CD4-positive, alpha-beta T cell (primary cell): ENCODE measurements at regions not wholly inside any gene's neighbourhood (a gene's known extent, or its start where the extent isn't known, plus 50 kb on each side); places are given as distances from the start of the nearest gene placed in this dataset.

Source experiments
- ATAC-seq: fragments of 200-7000 bp; cut with Tn5 transposase; one replicate; pipeline ENCODE4 v1.10.0; 2022; ENCODE audit warnings: mild to moderate bottlenecking; ENCODE audit not compliant: poor library complexity
- CTCF ChIA-PET: fragments of 350-600 bp; sonication (Branson Sonifier 250); formaldehyde crosslinking; loops from one replicate; lab custom pipeline; 2021; ENCODE audit warnings: antibody characterized with exemption, inconsistent platforms; lab: Charles Lee
- POLR2A ChIA-PET: fragments of 350-600 bp; sonication (Branson Sonifier 250); formaldehyde crosslinking; loops from one replicate; lab custom pipeline; 2021; ENCODE audit warnings: antibody characterized with exemption, inconsistent platforms; lab: Charles Lee
- DNase-seq, 14 experiments: peaks; one replicate each; pipeline ENCODE4 v3.0.0-alpha.2; 2013 to 2020; ENCODE audit warnings: mixed read lengths in 2 of 14
- H3K27ac ChIP-seq, 2 donors: one replicate each; pipeline versions ENCODE4 v1.5.1 to v1.7.0; 2013; ENCODE audit warnings: low read length in 2 of 2, low read depth in 1 of 2, mild to moderate bottlenecking in 1 of 2
- H3K27me3 ChIP-seq, 2 experiments: 1 replicate in 1 of 2; 2 replicates in 1 of 2; pipeline versions ENCODE4 v1.6.1 to v1.7.0; 2013; ENCODE audit warnings: low read length in 2 of 2, control low read depth in 1 of 2, mild to moderate bottlenecking in 1 of 2, moderate library complexity in 1 of 2; ENCODE audit not compliant: insufficient read depth in 2 of 2, control insufficient read depth in 1 of 2
- H3K36me3 ChIP-seq: one replicate; pipeline ENCODE4 v1.6.1; 2013; ENCODE audit warnings: low read length, control low read depth; ENCODE audit not compliant: insufficient read depth
- H3K4me1 ChIP-seq: one replicate; pipeline ENCODE4 v1.6.1; 2013; ENCODE audit warnings: low read length, control low read depth; ENCODE audit not compliant: insufficient read depth
- H3K4me3 ChIP-seq: one replicate; pipeline ENCODE4 v1.5.1; 2013; ENCODE audit warnings: mild to moderate bottlenecking, low read length, moderate library complexity
- H3K9me3 ChIP-seq, 2 experiments: 1 replicate in 1 of 2; 2 replicates in 1 of 2; pipeline versions ENCODE4 v1.6.1 to v1.7.0; 2013; ENCODE audit warnings: low read length in 2 of 2, mild to moderate bottlenecking in 2 of 2, control low read depth in 1 of 2, moderate library complexity in 1 of 2; ENCODE audit not compliant: control insufficient read depth in 1 of 2, insufficient read depth in 1 of 2
- H3K27ac Mint-ChIP-seq: one replicate; pipeline ENCODE4 v1.8.0; 2020; ENCODE audit warnings: mixed read lengths
- H3K27me3 Mint-ChIP-seq: one replicate; pipeline ENCODE4 v1.8.0; 2021; ENCODE audit warnings: mixed read lengths
- H3K36me3 Mint-ChIP-seq: one replicate; pipeline ENCODE4 v1.8.0; 2021; ENCODE audit warnings: low read depth, mixed read lengths
- H3K4me1 Mint-ChIP-seq: one replicate; pipeline ENCODE4 v1.8.0; 2021; ENCODE audit warnings: low read depth, mixed read lengths
- H3K4me3 Mint-ChIP-seq: one replicate; pipeline ENCODE4 v1.8.0; 2020; ENCODE audit warnings: mild to moderate bottlenecking, mixed read lengths
- H3K9me3 Mint-ChIP-seq: one replicate; pipeline ENCODE4 v1.8.0; 2020; ENCODE audit warnings: mixed read lengths
- CTCF ChIP-seq: fragments of 200-600 bp; IDR thresholded peaks from one replicate; pipeline ENCODE4 v1.8.0; 2022; ENCODE audit warnings: antibody characterized with exemption, mild to moderate bottlenecking
- intact Hi-C, 2 experiments: fragments of 100-400 bp; cut with DNase I in 1 of 2; cut with micrococcal nuclease in 1 of 2; formaldehyde crosslinking; loops; one replicate each; pipeline versions ENCODE4 v1.15.1 to v1.9.0; 2023 to 2025; cut with DNase I, micrococcal nuclease

DNA sequence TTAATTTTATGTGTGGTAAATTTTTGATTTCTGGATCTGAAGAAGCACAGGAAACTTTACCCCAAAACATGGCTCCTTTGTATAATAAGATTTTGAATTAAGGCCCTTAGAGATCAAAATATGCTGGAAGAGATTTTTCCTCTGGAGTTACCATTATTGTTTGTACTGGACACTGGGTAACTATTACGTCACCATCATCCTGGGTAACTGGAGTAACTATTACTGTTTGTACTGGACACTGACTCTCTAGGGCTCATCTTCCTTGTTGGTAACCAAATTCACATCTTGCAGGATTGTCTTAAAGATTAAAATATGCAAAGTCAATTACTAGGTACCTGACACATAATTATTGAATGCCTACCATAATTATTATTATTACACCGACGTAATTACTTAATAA lies 593.8 kb upstream of the GOT2 start:
- Histone ChIP-seq H3K4me3 (no peak overlapping the region), H3K4me1 (no peaks in the 10 kb centered on the region), H3K36me3 (no peaks in the 10 kb centered on the region), H3K27me3 (no peaks in the 10 kb centered on the region), H3K27ac (no peak overlapping the region), H3K9me3 (peaks cover 4% of the 10 kb centered on the region in 2 experiments)
- ChIA-PET CTCF (no interaction called here), POLR2A (no interaction called here)
- DNase-seq, result no peak
- no peaks in the 10 kb centered on the region for H3K4me1 Mint-ChIP-seq
- no peak overlapping the region for H3K4me3 Mint-ChIP-seq
- ATAC-seq, result no peak
- no peaks in the 10 kb centered on the region for H3K9me3 Mint-ChIP-seq
- H3K27me3 Mint-ChIP-seq, result no peaks in the 10 kb centered on the region
- intact Hi-C loops, result no loop called here
- no peaks in the 10 kb centered on the region for H3K36me3 Mint-ChIP-seq
- H3K27ac Mint-ChIP-seq, result no peak overlapping the region
- TF ChIP-seq CTCF, result no peak

DNA sequence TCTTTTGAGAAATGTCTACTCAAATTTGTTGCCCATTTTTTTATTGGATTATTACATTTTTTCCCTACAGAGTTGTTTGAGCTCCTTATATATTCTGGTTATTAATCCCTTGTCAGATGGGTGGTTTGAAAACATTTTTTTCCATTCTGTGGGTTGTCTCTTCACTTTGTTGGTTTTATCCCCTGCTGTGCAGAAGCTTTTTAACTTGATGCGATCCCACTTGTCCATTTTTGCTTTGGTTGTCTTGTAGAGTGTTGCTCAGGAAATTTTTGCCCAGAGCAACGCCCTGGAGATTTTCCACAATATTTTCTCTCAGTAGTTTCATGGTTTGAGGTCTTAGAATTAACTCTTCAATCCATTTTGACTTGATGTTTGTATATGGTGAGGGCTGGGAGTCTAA lies 592.8 kb upstream of the GOT2 start:
- Mint-ChIP-seq H3K27me3 (no peaks in the 10 kb centered on the region), H3K4me1 (no peaks in the 10 kb centered on the region), H3K4me3 (no peak overlapping the region), H3K27ac (no peak overlapping the region), H3K9me3 (no peaks in the 10 kb centered on the region), H3K36me3 (no peaks in the 10 kb centered on the region)
- Histone ChIP-seq H3K9me3 (peaks cover 4% of the 10 kb centered on the region in 2 experiments), H3K27me3 (no peaks in the 10 kb centered on the region), H3K27ac (no peak overlapping the region), H3K4me1 (no peaks in the 10 kb centered on the region), H3K36me3 (no peaks in the 10 kb centered on the region), H3K4me3 (no peak overlapping the region)
- DNase-seq (no peak), ATAC-seq (no peak)
- TF ChIP-seq CTCF, result no peak
- ChIA-PET CTCF (no interaction called here), POLR2A (no interaction called here)
- intact Hi-C loops, result no loop called here

DNA sequence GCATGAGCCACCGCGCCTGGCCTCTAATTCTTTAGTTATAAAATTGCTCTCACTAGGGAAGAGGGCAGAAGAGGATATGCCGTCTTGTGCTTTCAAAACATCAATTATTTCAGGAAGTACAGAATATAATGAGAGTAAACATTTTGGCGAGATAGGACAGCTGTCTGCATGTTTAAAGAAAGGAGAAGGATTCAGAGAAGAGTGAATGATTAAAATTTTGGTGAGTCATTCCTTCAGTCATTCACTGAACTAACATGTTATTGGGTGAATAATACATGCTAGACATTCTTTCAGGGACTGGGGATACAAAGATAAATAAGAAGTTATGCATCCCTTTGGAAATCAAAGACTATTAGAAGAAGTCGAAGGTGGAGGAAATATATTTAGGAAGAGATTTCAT lies 590.3 kb upstream of the GOT2 start:
- intact Hi-C loops, result no loop called here
- no peaks in the 10 kb centered on the region for H3K27me3 Mint-ChIP-seq
- ATAC-seq (no peak), DNase-seq (no peak)
- H3K4me3 ChIP-seq, result no peak overlapping the region
- no peaks in the 10 kb centered on the region for H3K9me3 Mint-ChIP-seq
- H3K36me3 Mint-ChIP-seq, result no peaks in the 10 kb centered on the region
- no peaks in the 10 kb centered on the region for H3K4me1 Mint-ChIP-seq
- ChIA-PET CTCF (no interaction called here), POLR2A (no interaction called here)
- H3K27me3 ChIP-seq, result no peaks in the 10 kb centered on the region
- no peaks in the 10 kb centered on the region for H3K4me1 ChIP-seq
- H3K27ac Mint-ChIP-seq, result no peak overlapping the region
- no peak for TF ChIP-seq CTCF
- peaks cover 0 to 4% of the 10 kb centered on the region in 2 experiments for H3K9me3 ChIP-seq
- no peak overlapping the region for H3K4me3 Mint-ChIP-seq
- no peaks in the 10 kb centered on the region for H3K36me3 ChIP-seq
- H3K27ac ChIP-seq, result no peak overlapping the region
